ENCODE measurements at regions not wholly inside any gene's neighbourhood (a gene's known extent, or its start where the extent isn't known, plus 50 kb on each side); places are given as distances from the start of the nearest gene placed in this dataset.

- TF ChIP-seq POLR2A (IDR thresholded peaks at IDR 0.05), result no peak
- TF ChIP-seq, protein P1, sequence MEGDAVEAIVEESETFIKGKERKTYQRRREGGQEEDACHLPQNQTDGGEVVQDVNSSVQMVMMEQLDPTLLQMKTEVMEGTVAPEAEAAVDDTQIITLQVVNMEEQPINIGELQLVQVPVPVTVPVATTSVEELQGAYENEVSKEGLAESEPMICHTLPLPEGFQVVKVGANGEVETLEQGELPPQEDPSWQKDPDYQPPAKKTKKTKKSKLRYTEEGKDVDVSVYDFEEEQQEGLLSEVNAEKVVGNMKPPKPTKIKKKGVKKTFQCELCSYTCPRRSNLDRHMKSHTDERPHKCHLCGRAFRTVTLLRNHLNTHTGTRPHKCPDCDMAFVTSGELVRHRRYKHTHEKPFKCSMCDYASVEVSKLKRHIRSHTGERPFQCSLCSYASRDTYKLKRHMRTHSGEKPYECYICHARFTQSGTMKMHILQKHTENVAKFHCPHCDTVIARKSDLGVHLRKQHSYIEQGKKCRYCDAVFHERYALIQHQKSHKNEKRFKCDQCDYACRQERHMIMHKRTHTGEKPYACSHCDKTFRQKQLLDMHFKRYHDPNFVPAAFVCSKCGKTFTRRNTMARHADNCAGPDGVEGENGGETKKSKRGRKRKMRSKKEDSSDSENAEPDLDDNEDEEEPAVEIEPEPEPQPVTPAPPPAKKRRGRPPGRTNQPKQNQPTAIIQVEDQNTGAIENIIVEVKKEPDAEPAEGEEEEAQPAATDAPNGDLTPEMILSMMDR (IDR thresholded peaks at IDR 0.05), result no peak
Observed at GRCh38 chr4:148847544-148848255, 405.5 kb upstream of the NR3C2 start.

Data from Peyer's patch (tissue), 4 donors.